GM12872 (cell line): ENCODE measurements at regions not wholly inside any gene's neighbourhood (a gene's known extent, or its start where the extent isn't known, plus 50 kb on each side); places are given as distances from the start of the nearest gene placed in this dataset.

Source experiments
- CTCF ChIP-seq: IDR thresholded peaks from 3 replicates; pipeline ENCODE4 v1.5.1; 2011; ENCODE audit warnings: low read depth, mild to moderate bottlenecking, low read length, moderate library complexity; ENCODE audit not compliant: insufficient read depth

- TF ChIP-seq CTCF: no peak
Measured at GRCh38 chr7:68103319-68103718, 1106.7 kb downstream of the TYW1 start.

GRCh38 chr7:68107261-68107660, 1110.6 kb downstream of the TYW1 start:
- no peak for TF ChIP-seq CTCF

GRCh38 chr7:68107968-68108367, 1111.3 kb downstream of the TYW1 start:
- no peak for TF ChIP-seq CTCF

- TF ChIP-seq CTCF: no peak
Measured at GRCh38 chr7:68109299-68109698, 1112.7 kb downstream of the TYW1 start.

- no peak for TF ChIP-seq CTCF
Measured at GRCh38 chr7:68119411-68119810, 1122.8 kb downstream of the TYW1 start.

GRCh38 chr7:68121056-68121455, 1124.4 kb downstream of the TYW1 start:
- TF ChIP-seq CTCF: no peak

GRCh38 chr7:68121655-68122054, 1125.0 kb downstream of the TYW1 start:
- no peak for TF ChIP-seq CTCF

- TF ChIP-seq CTCF: no peak
Measured at GRCh38 chr7:68122801-68123200, 1126.2 kb downstream of the TYW1 start.
